LoVo (cell line): ENCODE measurements at regions not wholly inside any gene's neighbourhood (a gene's known extent, or its start where the extent isn't known, plus 50 kb on each side); places are given as distances from the start of the nearest gene placed in this dataset.
A peak's percentile ranks its signal among the peaks of the same experiment; 100 is the strongest.
"Not testable (repeated sequence)": the region's sequence is repeated elsewhere in the genome, so short reads cannot be mapped to it uniquely, and the experiment has no call there.

Source experiments
- DNase-seq: peaks from one replicate; pipeline ENCODE4 v3.0.0-alpha.2; 2016; ENCODE audit warnings: low spot score

- DNase-seq, result no peak
Measured at GRCh38 chr1:101367630-101368029, 130.8 kb downstream of the S1PR1 start.

DNA sequence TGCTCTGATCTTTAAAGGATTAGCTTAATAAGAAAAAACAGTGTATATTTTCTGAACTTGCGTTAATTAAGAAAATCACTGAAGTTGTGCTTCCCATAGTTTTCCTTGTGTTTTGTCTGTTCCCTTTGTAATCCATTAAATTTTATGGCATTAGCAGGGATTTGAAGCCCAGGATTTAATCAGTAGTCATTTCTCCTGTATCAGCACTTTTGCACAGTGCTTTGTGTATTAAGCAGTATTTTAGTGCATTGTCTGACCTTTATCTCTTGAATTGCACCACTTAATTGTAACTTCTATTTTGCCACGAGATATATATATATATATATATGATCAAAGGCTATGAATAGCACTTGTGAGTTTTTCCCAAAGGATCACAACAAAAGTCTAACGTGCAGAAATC, 133.7 kb downstream of the S1PR1 start:
- no peak for DNase-seq

DNA sequence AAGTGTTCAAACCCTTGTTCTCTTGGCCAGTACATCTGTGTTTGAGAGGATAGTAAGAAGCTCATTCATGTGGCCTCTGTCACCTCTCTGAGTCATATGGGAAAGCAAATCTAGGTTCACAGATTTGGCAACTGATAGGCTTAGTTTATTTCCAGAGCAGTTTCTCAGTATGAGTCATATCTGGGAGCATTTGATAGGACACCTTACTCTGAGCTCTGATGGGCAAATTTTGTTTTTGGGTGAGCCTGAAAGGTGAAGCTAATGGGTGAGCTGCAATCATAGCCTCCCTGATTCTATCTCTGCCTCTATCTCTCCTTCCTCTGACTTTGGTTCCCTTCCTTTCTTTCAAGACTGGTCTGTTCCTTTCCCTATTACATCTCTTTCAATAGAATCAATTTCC, 134.4 kb downstream of the S1PR1 start:
- peak; percentile 14 for DNase-seq

DNA sequence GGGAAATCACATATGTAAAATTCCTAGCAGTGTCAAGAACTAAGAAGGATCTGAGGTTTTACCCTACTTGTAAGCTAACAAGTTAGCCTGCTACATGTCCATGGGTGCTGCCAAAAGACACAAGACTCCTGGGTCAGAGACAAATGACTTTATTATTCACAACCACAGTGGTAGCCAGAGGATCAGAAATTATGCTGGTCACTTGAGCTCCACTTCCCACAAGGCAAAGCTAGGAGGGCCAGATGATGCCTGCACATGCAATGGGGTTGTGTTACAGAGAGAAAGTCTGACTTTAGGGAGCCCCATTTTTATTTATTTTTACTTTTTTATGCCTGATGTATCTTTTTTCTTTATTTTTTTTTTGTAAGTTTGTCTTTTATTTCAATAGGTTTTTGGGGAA, 136.8 kb downstream of the S1PR1 start:
- no peak for DNase-seq

GRCh38 chr1:101375448-101375847, 138.6 kb downstream of the S1PR1 start:
- DNase-seq, result not testable (repeated sequence)

DNA sequence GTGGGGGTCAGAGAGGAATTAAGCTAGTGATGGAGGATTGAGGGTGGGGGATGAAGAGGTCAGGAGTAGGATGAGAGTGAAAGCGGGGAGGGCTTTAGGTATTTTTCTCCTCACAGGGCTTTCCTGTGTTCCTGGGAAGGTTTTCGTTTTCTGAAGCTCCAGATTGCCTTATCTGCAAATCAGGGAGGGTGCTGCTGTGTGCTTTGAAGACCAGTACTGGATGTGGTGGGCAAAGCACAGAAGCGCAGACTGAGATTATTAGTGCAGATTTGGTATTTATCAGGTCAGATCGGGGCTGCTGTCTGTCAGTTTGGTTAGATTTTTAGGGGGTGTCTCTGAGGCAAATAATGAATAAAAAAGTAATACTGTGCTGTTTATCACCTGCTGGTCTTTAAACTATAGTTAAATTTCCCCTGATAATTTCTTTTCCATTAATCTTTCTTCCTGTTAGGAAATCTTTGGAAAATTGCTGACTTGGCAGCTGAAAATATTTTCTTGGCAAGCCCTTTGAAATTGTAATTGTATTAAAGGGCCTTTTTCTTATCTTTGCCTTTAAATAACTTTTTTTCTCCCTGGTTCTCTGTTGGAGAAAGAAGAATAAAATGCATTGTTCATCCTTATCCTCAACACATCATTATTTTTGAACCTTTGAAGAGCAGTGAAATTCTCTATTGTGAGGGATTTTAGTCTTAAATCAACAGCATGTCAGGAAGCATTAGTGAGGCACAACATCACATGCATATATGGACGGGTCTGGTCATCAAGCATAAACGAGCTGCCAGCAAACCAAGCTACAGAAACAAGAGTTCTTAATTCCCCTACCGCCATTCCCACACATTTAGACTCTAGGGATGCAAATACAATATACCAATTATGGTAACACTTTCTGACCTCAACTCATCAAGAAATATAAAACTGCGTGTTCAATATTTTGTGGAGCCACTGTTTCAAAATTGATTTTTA, 139.6 kb downstream of the S1PR1 start:
- no peak for DNase-seq

GRCh38 chr1:101377084-101377835, 140.4 kb downstream of the S1PR1 start:
- no peak for DNase-seq

DNA sequence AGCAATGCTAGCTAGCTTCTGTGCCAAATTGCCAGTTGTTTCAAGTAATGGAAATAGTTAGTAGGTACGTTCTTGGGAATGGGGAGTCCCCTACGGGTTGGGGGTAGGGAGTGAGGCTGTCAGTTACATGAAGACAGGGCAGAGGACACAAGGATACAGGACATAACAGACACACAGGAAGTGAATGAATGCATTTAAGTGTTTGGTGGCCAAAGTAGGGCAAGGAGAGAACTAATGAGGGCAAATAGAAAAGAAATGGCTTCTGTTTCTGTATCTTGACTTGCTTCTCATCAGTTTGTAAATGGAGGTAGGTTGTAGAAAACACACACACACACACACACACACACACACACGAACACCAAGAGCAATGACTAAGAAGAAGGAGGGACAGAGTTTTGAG, 142.2 kb downstream of the S1PR1 start:
- no peak for DNase-seq

DNA sequence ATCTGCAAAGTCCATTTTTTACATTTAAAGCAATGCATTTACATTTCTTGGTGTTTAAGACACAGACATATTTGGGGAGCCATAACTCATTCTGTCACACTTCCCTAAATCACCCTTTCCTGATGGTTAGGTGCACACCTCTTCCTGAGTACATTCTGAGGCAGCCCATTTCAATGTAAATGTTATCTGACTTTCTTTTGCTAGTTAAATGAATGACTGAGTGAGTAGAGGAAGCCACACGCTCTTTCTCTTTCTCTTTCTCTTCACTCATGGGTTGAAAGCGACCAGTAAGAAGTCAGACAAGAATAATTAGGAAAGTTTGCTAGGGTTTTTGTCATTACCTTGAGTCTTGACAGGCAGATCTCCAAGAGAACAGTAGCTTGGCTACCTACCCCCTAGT, 143.1 kb downstream of the S1PR1 start:
- DNase-seq, result no peak

GRCh38 chr1:101382135-101382534, 145.3 kb downstream of the S1PR1 start:
- no peak for DNase-seq

GRCh38 chr1:101388904-101389546, 152.2 kb downstream of the S1PR1 start:
- DNase-seq, result no peak

DNA sequence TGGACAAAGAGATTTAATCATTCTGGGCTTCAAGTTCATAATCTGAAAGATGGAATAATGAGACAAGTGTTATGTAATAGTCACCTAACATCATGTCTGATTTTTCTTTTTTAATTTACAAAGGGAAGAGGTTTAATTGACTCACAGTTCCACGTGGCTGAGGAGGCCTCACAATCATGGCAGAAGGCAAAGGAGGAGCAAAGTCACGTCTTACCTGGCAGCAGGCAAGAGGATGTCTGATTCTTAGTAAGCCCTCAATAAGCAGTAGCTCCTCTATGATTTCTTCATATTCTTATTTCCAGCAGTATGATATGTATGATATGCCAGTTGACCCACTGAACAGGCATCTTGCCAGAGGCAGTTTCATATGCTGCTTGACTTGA, 152.7 kb downstream of the S1PR1 start:
- no peak for DNase-seq

DNA sequence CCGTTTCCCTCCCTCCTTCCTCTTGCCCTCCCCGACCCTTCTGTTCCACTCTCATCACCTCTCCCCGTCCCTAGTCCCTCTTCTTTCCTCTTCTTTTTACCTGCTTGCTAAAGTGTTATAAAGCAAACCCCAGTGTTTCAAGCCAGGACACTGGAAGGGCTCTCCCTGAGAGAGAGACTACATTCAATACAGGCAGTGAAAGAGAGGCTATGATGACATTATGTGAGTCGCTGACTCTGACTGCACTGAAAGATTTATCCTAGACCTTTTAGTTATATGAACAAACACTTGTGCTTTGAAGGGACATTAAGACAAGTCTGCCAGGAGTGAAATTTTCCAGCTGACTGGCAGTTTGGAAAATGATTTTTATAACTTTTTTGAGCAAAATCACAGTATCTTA, 155.7 kb downstream of the S1PR1 start:
- DNase-seq, result no peak

DNA sequence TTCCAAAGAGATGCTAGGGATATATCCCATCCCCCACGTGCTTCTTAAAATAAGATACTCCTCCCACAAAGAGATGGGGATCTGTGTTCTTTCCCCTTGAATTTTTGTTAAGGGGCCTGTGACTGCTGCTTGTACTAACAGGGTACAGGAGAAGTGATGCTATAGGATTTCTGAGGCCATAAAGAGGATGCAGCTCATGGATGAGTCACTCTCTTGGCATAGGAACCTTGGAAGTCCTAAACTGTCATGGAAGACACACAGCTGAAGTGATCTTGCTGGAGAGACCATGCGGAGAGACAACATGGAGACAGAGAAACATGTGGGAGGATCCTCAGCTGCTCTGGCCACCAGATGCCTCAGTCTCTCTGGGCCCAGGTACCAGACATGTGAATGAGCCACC, 157.2 kb downstream of the S1PR1 start:
- DNase-seq, result no peak

- no peak for DNase-seq
Measured at GRCh38 chr1:101399222-101399621, 162.4 kb downstream of the S1PR1 start.

- no peak for DNase-seq
Measured at GRCh38 chr1:101406271-101406670, 169.5 kb downstream of the S1PR1 start.

DNA sequence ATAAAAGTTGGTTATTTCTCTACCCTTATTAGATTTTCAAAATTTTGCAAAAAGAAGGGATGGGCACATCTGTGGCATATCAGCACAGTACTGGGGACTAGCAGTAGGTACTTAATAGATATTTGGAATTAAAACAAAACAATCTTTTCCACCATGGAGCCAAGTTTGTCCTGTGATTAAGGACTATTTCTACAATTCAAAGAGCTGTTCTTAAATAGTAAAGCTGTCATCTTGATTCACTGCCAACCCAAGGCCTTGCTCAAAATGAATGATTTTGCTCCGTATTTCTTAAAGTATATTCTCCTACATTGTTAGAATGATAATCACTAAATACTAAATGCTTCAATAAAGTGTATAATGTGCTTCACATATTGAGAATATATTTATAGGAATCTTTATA, 169.9 kb downstream of the S1PR1 start:
- no peak for DNase-seq

- no peak for DNase-seq
Measured at GRCh38 chr1:101407505-101408211, 170.8 kb downstream of the S1PR1 start.

GRCh38 chr1:101408212-101409042, 171.6 kb downstream of the S1PR1 start:
- DNase-seq, result no peak

DNA sequence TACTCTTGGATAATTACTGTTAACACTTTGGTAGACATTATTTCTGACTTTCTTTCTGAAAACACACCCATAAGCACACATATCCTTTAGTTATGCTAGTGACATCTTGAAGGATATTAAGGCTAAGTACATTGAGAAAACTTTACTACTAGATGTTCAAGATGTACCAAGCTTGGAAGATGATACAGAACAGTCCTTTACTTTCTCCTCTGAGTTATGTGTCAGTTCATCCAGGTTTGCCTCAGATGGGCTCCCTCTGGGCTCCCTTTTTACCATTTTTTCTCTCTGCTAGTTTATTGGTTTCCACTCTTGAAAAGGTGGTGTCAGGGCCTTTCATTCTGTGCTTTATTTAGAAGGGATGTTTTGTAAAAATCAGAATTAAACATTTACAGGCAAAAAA, 172.3 kb downstream of the S1PR1 start:
- no peak for DNase-seq
